ENCODE measurements at regions not wholly inside any gene's neighbourhood (a gene's known extent, or its start where the extent isn't known, plus 50 kb on each side); places are given as distances from the start of the nearest gene placed in this dataset.

- no peak for DNase-seq (ENCODE audit: low read depth)
- TF ChIP-seq CTCF (IDR thresholded peaks at IDR 0.05; ENCODE audit: low read depth, low read length, missing control alignments): no peak
- H3K4me3 ChIP-seq (ENCODE audit: low read depth, low read length): no peak overlapping the region
- in situ Hi-C loops (cut with HindIII; ENCODE audit: low sequenced_read_pairs): no loop called here
Observed at GRCh38 chr20:58046311-58046710, 182.1 kb downstream of the ANKRD60 start.

GRCh38 chr20:58045579-58045978 lies 182.9 kb downstream of the ANKRD60 start:
- TF ChIP-seq CTCF (IDR thresholded peaks at IDR 0.05; ENCODE audit: low read depth, low read length, missing control alignments): no peak

GRCh38 chr20:58044931-58045555 lies 183.4 kb downstream of the ANKRD60 start:
- in situ Hi-C loops (cut with HindIII; ENCODE audit: low sequenced_read_pairs): no loop called here
- no peak for DNase-seq (ENCODE audit: low read depth)
- no peak overlapping the region for H3K4me3 ChIP-seq (ENCODE audit: low read depth, low read length)
- TF ChIP-seq CTCF (IDR thresholded peaks at IDR 0.05; ENCODE audit: low read depth, low read length, missing control alignments): no peak

More at GRCh38 chr20:58045579-58045978, 182.9 kb downstream of the ANKRD60 start:
- DNase-seq (ENCODE audit: low read depth): no peak
- H3K4me3 ChIP-seq (ENCODE audit: low read depth, low read length): no peak overlapping the region
- in situ Hi-C loops (cut with HindIII; ENCODE audit: low sequenced_read_pairs): no loop called here

GRCh38 chr20:58044286-58044685 lies 184.2 kb downstream of the ANKRD60 start:
- TF ChIP-seq CTCF (IDR thresholded peaks at IDR 0.05; ENCODE audit: low read depth, low read length, missing control alignments): no peak
- H3K4me3 ChIP-seq (ENCODE audit: low read depth, low read length): no peak overlapping the region
- DNase-seq (ENCODE audit: low read depth): no peak
- in situ Hi-C loops (cut with HindIII; ENCODE audit: low sequenced_read_pairs): no loop called here

- in situ Hi-C loops (cut with HindIII; ENCODE audit: low sequenced_read_pairs): no loop called here
- DNase-seq (ENCODE audit: low read depth): no peak
- H3K4me3 ChIP-seq (ENCODE audit: low read depth, low read length): no peak overlapping the region
- no peak for TF ChIP-seq CTCF (IDR thresholded peaks at IDR 0.05; ENCODE audit: low read depth, low read length, missing control alignments)
Observed at GRCh38 chr20:58043236-58044140, 185.0 kb downstream of the ANKRD60 start.

GRCh38 chr20:58042591-58042990 lies 185.9 kb downstream of the ANKRD60 start:
- in situ Hi-C loops (cut with HindIII; ENCODE audit: low sequenced_read_pairs): no loop called here
- H3K4me3 ChIP-seq (ENCODE audit: low read depth, low read length): no peak overlapping the region
- no peak for TF ChIP-seq CTCF (IDR thresholded peaks at IDR 0.05; ENCODE audit: low read depth, low read length, missing control alignments)
- no peak for DNase-seq (ENCODE audit: low read depth)

All from astrocyte of the cerebellum (primary cell).